HEK293 (cell line): ENCODE measurements at regions not wholly inside any gene's neighbourhood (a gene's known extent, or its start where the extent isn't known, plus 50 kb on each side); places are given as distances from the start of the nearest gene placed in this dataset.

Experiments
- ZBTB1 ChIP-seq: fragments of 450-650 bp; formaldehyde crosslinking; IDR thresholded peaks from 2 replicates; pipeline ENCODE4 v1.5.1; 2016; ENCODE audit warnings: missing biosample characterization, missing genetic modification characterization
- ZBTB49 ChIP-seq: fragments of 450-650 bp; formaldehyde crosslinking; IDR thresholded peaks from 2 replicates; pipeline ENCODE4 v1.5.1; 2016; ENCODE audit warnings: missing biosample characterization, missing genetic modification characterization, low read depth
- ZNF221 ChIP-seq: fragments of 450-650 bp; formaldehyde crosslinking; IDR thresholded peaks from 2 replicates; pipeline ENCODE4 v1.5.1; 2017; ENCODE audit warnings: missing biosample characterization, missing genetic modification characterization, borderline replicate concordance
- TF ChIP-seq, protein P1 (sequence below): sonication (generic); formaldehyde crosslinking; IDR thresholded peaks from 2 replicates; pipeline ENCODE4 v1.8.1; 2022; ENCODE audit warnings: mild to moderate bottlenecking, moderate library complexity, missing genetic modification reagents
- TF ChIP-seq, protein P2 (sequence below): fragments of 450-650 bp; formaldehyde crosslinking; IDR thresholded peaks from 2 replicates; pipeline ENCODE4 v1.5.1; 2016; ENCODE audit warnings: missing biosample characterization, missing genetic modification characterization

GRCh38 chr5:133763744-133764143, 151.4 kb upstream of the FSTL4 start:
- TF ChIP-seq, protein P1, sequence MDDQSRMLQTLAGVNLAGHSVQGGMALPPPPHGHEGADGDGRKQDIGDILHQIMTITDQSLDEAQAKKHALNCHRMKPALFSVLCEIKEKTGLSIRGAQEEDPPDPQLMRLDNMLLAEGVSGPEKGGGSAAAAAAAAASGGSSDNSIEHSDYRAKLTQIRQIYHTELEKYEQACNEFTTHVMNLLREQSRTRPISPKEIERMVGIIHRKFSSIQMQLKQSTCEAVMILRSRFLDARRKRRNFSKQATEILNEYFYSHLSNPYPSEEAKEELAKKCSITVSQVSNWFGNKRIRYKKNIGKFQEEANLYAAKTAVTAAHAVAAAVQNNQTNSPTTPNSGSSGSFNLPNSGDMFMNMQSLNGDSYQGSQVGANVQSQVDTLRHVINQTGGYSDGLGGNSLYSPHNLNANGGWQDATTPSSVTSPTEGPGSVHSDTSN = no peak
- TF ChIP-seq ZBTB1 (tag by site-specific recombination) (no peak), ZBTB49 (tag by site-specific recombination) (no peak), ZNF221 (no peak)
- TF ChIP-seq, protein P2, sequence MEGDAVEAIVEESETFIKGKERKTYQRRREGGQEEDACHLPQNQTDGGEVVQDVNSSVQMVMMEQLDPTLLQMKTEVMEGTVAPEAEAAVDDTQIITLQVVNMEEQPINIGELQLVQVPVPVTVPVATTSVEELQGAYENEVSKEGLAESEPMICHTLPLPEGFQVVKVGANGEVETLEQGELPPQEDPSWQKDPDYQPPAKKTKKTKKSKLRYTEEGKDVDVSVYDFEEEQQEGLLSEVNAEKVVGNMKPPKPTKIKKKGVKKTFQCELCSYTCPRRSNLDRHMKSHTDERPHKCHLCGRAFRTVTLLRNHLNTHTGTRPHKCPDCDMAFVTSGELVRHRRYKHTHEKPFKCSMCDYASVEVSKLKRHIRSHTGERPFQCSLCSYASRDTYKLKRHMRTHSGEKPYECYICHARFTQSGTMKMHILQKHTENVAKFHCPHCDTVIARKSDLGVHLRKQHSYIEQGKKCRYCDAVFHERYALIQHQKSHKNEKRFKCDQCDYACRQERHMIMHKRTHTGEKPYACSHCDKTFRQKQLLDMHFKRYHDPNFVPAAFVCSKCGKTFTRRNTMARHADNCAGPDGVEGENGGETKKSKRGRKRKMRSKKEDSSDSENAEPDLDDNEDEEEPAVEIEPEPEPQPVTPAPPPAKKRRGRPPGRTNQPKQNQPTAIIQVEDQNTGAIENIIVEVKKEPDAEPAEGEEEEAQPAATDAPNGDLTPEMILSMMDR (tag by site-specific recombination) = no peak
